H9 (cell line): ENCODE measurements at regions not wholly inside any gene's neighbourhood (a gene's known extent, or its start where the extent isn't known, plus 50 kb on each side); places are given as distances from the start of the nearest gene placed in this dataset.

Experiments
- DNase-seq: peaks from one replicate; pipeline ENCODE4 v3.0.0-alpha.2; 2017
- H2AFZ ChIP-seq: one replicate; pipeline ENCODE4 v1.6.1; 2013; ENCODE audit warnings: mild to moderate bottlenecking, low read length, control low read depth, moderate library complexity
- H2AK5ac ChIP-seq: 2 replicates; pipeline ENCODE4 v1.6.1; 2013; ENCODE audit warnings: low read length, control low read depth, mixed read lengths; ENCODE audit not compliant: insufficient read length
- H2BK120ac ChIP-seq: one replicate; pipeline ENCODE4 v1.6.1; 2013; ENCODE audit warnings: low read depth, mild to moderate bottlenecking, low read length, control low read depth, inconsistent platforms; ENCODE audit not compliant: poor library complexity, severe bottlenecking
- H2BK12ac ChIP-seq: 2 replicates; pipeline ENCODE4 v1.6.1; 2013; ENCODE audit warnings: low read length, control low read depth, mixed read lengths, low read depth; ENCODE audit not compliant: insufficient read length
- H2BK15ac ChIP-seq: 2 replicates; pipeline ENCODE4 v1.6.1; 2013; ENCODE audit warnings: low read depth, low read length, control low read depth
- H2BK20ac ChIP-seq: one replicate; pipeline ENCODE4 v1.6.1; 2013; ENCODE audit warnings: low read depth, mild to moderate bottlenecking, low read length, control low read depth, inconsistent platforms; ENCODE audit not compliant: poor library complexity, severe bottlenecking
- H2BK5ac ChIP-seq: 2 replicates; pipeline ENCODE4 v1.6.1; 2013; ENCODE audit warnings: low read length, control low read depth, mixed read lengths; ENCODE audit not compliant: insufficient read length
- H3K14ac ChIP-seq: 2 replicates; pipeline ENCODE4 v1.6.1; 2013; ENCODE audit warnings: low read length, control low read depth; ENCODE audit not compliant: insufficient read depth
- H3K18ac ChIP-seq: 2 replicates; pipeline ENCODE4 v1.6.1; 2013; ENCODE audit warnings: low read depth, mild to moderate bottlenecking, mixed read lengths, low read length, control low read depth; ENCODE audit not compliant: insufficient read length
- H3K23ac ChIP-seq: 2 replicates; pipeline ENCODE4 v1.6.1; 2013; ENCODE audit warnings: low read length, control low read depth, mixed read lengths, low read depth; ENCODE audit not compliant: insufficient read length
- H3K23me2 ChIP-seq: 2 replicates; pipeline ENCODE4 v1.6.1; 2013; ENCODE audit warnings: low read depth, mild to moderate bottlenecking, mixed read lengths, low read length, control low read depth; ENCODE audit not compliant: insufficient read length, poor library complexity, severe bottlenecking
- H3K27ac ChIP-seq: 2 replicates; pipeline ENCODE4 v1.5.1; 2013; ENCODE audit warnings: low read length, control low read depth, mixed read lengths, low read depth; ENCODE audit not compliant: insufficient read length
- H3K27me3 ChIP-seq: 2 replicates; pipeline ENCODE4 v1.6.1; 2013; ENCODE audit warnings: low read length, control low read depth, inconsistent platforms; ENCODE audit not compliant: insufficient read depth
- H3K4ac ChIP-seq: 2 replicates; pipeline ENCODE4 v1.6.1; 2013; ENCODE audit warnings: low read depth, mild to moderate bottlenecking, control low read depth, inconsistent platforms, low read length, moderate library complexity
- H3K4me1 ChIP-seq: 2 replicates; pipeline ENCODE4 v1.6.1; 2013; ENCODE audit warnings: low read length, control low read depth, inconsistent platforms; ENCODE audit not compliant: insufficient read depth
- H3K4me2 ChIP-seq: 2 replicates; pipeline ENCODE4 v1.6.1; 2013; ENCODE audit warnings: low read length, control low read depth, mixed read lengths; ENCODE audit not compliant: insufficient read length, insufficient read depth
- H3K56ac ChIP-seq: 2 replicates; pipeline ENCODE4 v1.6.1; 2013; ENCODE audit warnings: low read depth, mild to moderate bottlenecking, mixed read lengths, low read length, control low read depth; ENCODE audit not compliant: insufficient read length
- H3K79me1 ChIP-seq: 2 replicates; pipeline ENCODE4 v1.6.1; 2013; ENCODE audit warnings: low read depth, mild to moderate bottlenecking, moderate library complexity, low read length, control low read depth, inconsistent platforms; ENCODE audit not compliant: insufficient read depth, poor library complexity, severe bottlenecking
- H3K79me2 ChIP-seq: 2 replicates; pipeline ENCODE4 v1.6.1; 2013; ENCODE audit warnings: low read length, control low read depth, inconsistent platforms; ENCODE audit not compliant: insufficient read depth
- H3K9ac ChIP-seq: 2 replicates; pipeline ENCODE4 v1.6.1; 2013; ENCODE audit warnings: low read length, control low read depth, mixed read lengths; ENCODE audit not compliant: insufficient read length; ENCODE audit errors: extremely low read depth
- H3K9me3 ChIP-seq: one replicate; pipeline ENCODE4 v1.6.1; 2013; ENCODE audit warnings: low read depth, low read length, inconsistent platforms; ENCODE audit not compliant: control insufficient read depth
- H3T11ph ChIP-seq: one replicate; pipeline ENCODE4 v1.6.1; 2013; ENCODE audit warnings: mild to moderate bottlenecking, low read length, control low read depth, inconsistent platforms
- H4K20me1 ChIP-seq: one replicate; pipeline ENCODE4 v1.6.1; 2013; ENCODE audit not compliant: control insufficient read depth, insufficient read length, insufficient read depth
- H4K5ac ChIP-seq: 2 replicates; pipeline ENCODE4 v1.6.1; 2013; ENCODE audit warnings: low read depth, mild to moderate bottlenecking, mixed read lengths, low read length, control low read depth; ENCODE audit not compliant: insufficient read length
- H4K8ac ChIP-seq: replicated peaks from 2 replicates; pipeline ENCODE4 v1.6.1; 2013; ENCODE audit warnings: low read length, control low read depth, mixed read lengths, low read depth; ENCODE audit not compliant: insufficient read length
- H4K91ac ChIP-seq: 2 replicates; pipeline ENCODE4 v1.6.1; 2013; ENCODE audit warnings: low read depth, mild to moderate bottlenecking, moderate library complexity, mixed read lengths, low read length, control low read depth; ENCODE audit not compliant: insufficient read length
- H3K27ac Mint-ChIP-seq, 3 experiments: 2 replicates in 2 of 3; 3 replicates in 1 of 3; pipeline ENCODE4 v1.8.0; 2020 to 2021; ENCODE audit warnings: mixed read lengths in 3 of 3, mild to moderate bottlenecking in 1 of 3, moderate library complexity in 1 of 3
- H3K27me3 Mint-ChIP-seq: 2 replicates; pipeline ENCODE4 v1.8.0; 2021; ENCODE audit warnings: low read depth, mild to moderate bottlenecking, moderate library complexity, mixed read lengths
- H3K36me3 Mint-ChIP-seq, 3 experiments: 2 replicates in 2 of 3; 3 replicates in 1 of 3; pipeline ENCODE4 v1.8.0; 2020 to 2021; ENCODE audit warnings: low read depth in 3 of 3, mixed read lengths in 3 of 3; ENCODE audit not compliant: insufficient read depth in 1 of 3
- H3K4me1 Mint-ChIP-seq, 2 experiments: 2 replicates each; pipeline ENCODE4 v1.8.0; 2020; ENCODE audit warnings: mixed read lengths in 2 of 2
- H3K4me3 Mint-ChIP-seq, 2 experiments: 2 replicates in 1 of 2; 3 replicates in 1 of 2; pipeline ENCODE4 v1.8.0; 2020 to 2021; ENCODE audit warnings: mild to moderate bottlenecking in 2 of 2, mixed read lengths in 2 of 2, moderate library complexity in 1 of 2
- H3K9me3 Mint-ChIP-seq, 2 experiments: 2 replicates in 1 of 2; 3 replicates in 1 of 2; pipeline ENCODE4 v1.8.0; 2020; ENCODE audit warnings: mild to moderate bottlenecking in 2 of 2, mixed read lengths in 2 of 2, moderate library complexity in 1 of 2
- WGBS: extraction: QIAGEN DNeasy Blood & Tissue Kit; methylation state at CpG from one replicate; pipeline ENCODE4 v1.1.7; 2013; ENCODE audit warnings: missing lambda C conversion rate, low lambda C conversion rate, mixed read lengths; ENCODE audit not compliant: insufficient read length; ENCODE audit errors: extremely low coverage; 5-methylcytosine and 5-hydroxymethylcytosine counted together
- TF ChIP-seq, protein P1 (sequence below): fragments of 200-600 bp; sonication (generic); conservative IDR thresholded peaks from 3 replicates; pipeline ENCODE4 v1.8.0; 2021; ENCODE audit warnings: antibody characterized with exemption, mild to moderate bottlenecking

DNA sequence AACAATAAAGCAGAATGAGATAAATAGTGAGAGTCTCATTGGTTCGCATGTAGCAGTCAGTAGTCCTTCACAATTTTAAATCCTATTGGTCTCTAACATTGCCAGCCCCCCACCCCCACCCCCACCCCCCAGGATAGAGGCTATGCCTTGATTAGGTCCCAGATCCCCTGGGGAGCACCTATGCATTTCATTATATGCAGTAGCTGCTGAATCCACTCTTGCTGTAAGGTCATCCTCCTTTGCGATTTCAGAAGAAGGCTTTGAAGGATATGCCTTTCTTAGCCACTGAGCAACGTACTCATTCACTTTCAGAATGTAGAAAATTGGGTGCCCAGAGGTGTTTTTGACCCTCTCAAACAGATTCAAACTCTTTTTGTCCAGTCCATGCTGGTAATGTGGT lies 382.8 kb upstream of the GALNT5 start:
- Mint-ChIP-seq H3K27ac (no peak overlapping the region), H3K9me3 (peaks cover 0 to 3% of the 10 kb centered on the region in 2 experiments; a peak in 1 of 5 replicates), H3K36me3 (peaks cover 0 to 6% (median 2%) of the 10 kb centered on the region in 3 experiments; a peak in 2 of 7 replicates), H3K4me1 (peaks cover 12 to 15% of the 10 kb centered on the region in 2 experiments), H3K4me3 (no peak overlapping the region), H3K27me3 (peaks cover 3% of the 10 kb centered on the region; the same call in 1 of the 2 replicates)
- no peak overlapping the region for H3K23ac ChIP-seq
- TF ChIP-seq, protein P1, sequence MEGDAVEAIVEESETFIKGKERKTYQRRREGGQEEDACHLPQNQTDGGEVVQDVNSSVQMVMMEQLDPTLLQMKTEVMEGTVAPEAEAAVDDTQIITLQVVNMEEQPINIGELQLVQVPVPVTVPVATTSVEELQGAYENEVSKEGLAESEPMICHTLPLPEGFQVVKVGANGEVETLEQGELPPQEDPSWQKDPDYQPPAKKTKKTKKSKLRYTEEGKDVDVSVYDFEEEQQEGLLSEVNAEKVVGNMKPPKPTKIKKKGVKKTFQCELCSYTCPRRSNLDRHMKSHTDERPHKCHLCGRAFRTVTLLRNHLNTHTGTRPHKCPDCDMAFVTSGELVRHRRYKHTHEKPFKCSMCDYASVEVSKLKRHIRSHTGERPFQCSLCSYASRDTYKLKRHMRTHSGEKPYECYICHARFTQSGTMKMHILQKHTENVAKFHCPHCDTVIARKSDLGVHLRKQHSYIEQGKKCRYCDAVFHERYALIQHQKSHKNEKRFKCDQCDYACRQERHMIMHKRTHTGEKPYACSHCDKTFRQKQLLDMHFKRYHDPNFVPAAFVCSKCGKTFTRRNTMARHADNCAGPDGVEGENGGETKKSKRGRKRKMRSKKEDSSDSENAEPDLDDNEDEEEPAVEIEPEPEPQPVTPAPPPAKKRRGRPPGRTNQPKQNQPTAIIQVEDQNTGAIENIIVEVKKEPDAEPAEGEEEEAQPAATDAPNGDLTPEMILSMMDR, result no peak
- no peak overlapping the region for H3K9ac ChIP-seq
- H3K4me1 ChIP-seq, result no peaks in the 10 kb centered on the region; the same call in 1 of the 2 replicates
- no peak overlapping the region for H3K18ac ChIP-seq
- no CpG with 5 or more reads among the region's 3 CpGs for WGBS
- no peak overlapping the region for H2BK12ac ChIP-seq
- H3K27me3 ChIP-seq, result no peaks in the 10 kb centered on the region
- H3T11ph ChIP-seq, result no peak overlapping the region
- H4K20me1 ChIP-seq, result no peaks in the 10 kb centered on the region
- H4K8ac ChIP-seq, result no peak overlapping the region
- H4K5ac ChIP-seq, result no peak overlapping the region
- no peak overlapping the region for H3K14ac ChIP-seq
- no peak overlapping the region for H2BK5ac ChIP-seq
- no peak for DNase-seq
- H3K9me3 ChIP-seq, result no peaks in the 10 kb centered on the region
- H3K4me2 ChIP-seq, result no peak overlapping the region
- no peak overlapping the region for H3K4ac ChIP-seq
- H3K27ac ChIP-seq, result no peak overlapping the region
- no peaks in the 10 kb centered on the region for H3K23me2 ChIP-seq
- no peak overlapping the region for H2BK15ac ChIP-seq
- H4K91ac ChIP-seq, result no peak overlapping the region
- H3K79me1 ChIP-seq, result no peaks in the 10 kb centered on the region
- H2AFZ ChIP-seq, result no peak overlapping the region
- H2BK120ac ChIP-seq, result no peak overlapping the region
- no peak overlapping the region for H2BK20ac ChIP-seq
- H3K56ac ChIP-seq, result no peak overlapping the region
- no peak overlapping the region for H2AK5ac ChIP-seq
- H3K79me2 ChIP-seq, result no peaks in the 10 kb centered on the region
